Fibroblast of the conjunctiva (primary cell): ENCODE measurements at regions not wholly inside any gene's neighbourhood (a gene's known extent, or its start where the extent isn't known, plus 50 kb on each side); places are given as distances from the start of the nearest gene placed in this dataset.
A peak's percentile ranks its signal among the peaks of the same experiment; 100 is the strongest.

Experiments used
- DNase-seq: peaks from one replicate; pipeline ENCODE4 v3.0.0-alpha.2; 2010; ENCODE audit warnings: low read depth

DNA sequence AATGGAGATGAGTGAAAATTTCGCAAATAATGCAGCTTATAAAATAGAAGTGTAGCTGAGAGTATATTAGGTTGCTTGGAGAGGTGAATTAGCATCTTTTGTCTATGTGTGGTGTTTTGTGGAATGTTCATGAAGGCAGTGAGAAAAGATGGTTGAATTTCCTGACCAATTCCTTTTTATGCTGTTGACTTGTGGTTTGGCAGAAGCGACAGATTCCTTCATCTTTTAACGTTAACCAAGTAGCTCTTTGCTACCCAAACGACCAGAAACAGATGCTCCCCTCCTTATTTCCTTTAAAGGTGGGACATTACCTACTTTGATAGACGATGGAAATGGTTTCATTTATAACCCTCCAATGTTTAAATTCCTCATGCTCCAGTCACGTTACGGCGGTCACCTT is 390.5 kb downstream of the QKI start:
- no peak for DNase-seq

DNA sequence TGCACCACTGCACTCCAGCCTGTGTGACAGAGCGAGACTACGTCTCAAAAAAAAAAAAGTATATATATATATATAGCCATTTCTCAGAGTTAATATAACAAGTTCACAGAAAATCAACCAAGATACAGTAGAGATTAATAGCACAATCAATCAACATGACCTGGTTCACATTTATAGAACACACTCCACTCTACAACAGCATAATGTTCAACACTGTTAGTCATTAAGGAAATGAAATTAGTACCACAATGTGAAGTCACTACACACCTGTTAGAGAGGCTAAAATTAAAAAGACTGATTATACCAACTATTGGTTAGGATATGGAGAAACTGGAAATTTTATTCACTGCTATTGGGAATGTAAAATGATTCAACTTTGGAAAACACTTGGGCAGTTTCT is 387.7 kb downstream of the QKI start:
- no peak for DNase-seq

DNA sequence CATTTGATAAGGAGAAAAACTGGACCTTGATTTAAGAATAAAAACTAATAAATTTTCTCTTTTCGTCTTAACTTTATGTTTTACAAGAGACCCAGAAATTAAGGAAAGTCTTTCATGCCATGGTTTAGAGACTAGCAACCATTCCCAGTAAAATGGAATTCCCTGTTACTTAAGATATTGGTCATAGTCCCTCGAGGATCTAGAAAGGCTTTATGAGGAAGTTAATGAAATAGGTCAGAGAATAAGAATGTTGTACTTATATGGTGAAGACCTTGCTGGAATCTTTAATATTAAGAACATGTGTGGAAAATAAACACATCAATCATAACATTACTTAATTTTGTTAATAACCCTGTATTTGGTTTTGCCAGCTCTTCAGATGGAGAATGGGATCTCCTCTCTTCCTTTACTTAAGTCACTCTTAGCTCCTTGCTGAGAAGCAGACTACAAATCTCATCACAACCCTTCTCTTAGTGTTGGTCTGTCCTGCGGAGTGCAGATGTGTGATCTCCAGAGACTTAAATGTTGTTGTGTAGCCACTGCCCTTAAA is 382.9 kb downstream of the QKI start:
- DNase-seq, result no peak

DNA sequence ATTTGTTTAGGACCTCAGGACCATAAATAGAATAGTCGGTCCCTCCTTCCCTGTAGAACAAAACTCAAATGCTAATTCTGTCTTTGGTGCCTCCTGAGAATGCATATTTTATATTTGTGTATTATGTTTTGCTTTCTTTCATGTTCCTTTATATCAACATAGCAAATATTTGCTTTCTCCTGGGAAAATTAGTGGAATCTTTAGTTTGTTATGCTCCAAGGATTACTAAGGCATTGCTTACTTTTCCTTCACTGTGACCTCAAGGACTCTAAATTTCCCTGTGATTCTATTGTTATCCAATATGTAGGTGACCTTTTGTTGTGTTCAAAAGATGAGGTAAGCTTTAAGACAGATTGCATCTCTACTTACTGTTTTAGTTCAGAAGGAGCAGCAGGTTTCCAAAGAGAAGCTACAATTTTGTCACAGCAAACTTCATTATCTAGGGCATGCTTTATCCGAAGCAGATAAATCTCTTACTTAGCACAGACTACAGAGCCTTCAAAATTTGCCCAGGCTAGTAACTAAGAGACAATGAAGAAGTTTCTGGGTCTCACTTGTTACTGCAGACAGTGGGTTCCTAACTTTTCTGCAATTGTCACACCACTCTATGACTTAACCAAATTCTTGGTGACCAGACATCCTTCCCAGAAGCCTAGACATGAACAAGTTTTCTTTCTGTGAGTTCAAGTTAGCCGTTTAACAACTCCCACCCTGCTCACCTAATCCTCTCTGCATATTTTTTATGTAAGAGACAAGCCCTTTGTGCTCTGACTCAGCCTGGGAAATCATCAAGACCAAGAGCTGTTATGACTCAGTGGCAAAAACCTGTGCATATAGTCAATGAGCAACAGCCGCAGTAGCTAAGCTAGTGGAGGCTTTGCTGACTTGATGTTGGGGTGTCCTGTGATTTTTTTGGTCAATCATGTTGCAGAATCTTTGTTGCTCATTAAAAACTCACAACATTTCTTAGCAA is 378.8 kb downstream of the QKI start:
- peak; percentile 35 for DNase-seq

DNA sequence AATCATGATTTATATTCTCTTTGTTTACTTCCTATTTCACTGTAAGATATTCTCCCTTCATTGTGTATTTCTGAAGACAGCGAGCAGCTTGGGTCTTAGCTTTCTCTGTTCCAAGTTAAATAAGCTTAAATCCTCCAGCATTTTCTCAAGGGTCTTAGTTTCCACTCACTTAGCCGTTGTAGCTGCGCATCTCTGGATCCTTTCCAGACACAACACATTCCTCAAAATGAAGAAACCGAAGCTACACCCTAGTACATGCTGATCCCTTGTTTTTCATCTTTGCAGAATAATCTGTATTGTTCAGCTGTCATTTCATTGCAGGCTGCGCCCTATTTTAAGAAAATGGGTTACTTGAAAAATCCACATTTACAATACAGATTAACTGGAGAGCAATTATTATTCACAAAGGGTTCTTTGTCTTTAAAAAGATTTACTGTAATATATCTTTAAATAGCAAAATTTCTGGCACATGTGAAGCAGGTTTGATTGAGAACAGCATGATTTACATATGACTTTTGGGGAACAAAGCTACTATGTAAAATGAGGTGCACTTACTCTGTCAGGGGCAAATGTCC is 375.8 kb downstream of the QKI start:
- DNase-seq, result peak; percentile 82

DNA sequence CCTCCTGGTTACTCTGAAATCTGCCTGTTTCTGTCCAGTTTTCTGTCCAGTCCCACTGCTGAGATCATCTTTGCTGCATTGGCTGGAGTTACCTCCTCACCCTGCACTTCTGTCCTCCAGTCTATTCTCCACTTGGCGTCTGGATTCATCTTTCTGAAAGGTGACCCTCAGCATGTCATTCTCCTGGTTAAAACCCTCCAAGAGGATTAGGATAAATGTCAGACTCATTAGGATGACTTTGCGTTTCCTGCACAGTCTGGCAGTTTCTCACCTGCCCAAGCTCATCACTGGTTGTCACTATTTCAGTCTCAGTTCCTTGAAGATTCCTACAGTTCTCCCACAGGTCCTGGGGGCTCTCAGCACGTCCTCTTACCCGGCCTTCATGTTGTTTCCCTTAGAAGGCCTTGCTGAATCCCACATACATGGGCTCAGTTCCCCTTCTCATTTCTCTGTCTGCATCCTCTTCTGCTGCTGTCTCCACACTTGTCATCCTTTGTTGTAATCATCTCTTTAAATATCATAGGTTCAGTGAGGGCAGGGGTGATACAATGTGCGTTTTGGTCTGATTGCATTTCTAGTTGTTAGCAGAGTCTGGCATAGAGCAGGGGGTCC is 374.8 kb downstream of the QKI start:
- DNase-seq, result no peak

DNA sequence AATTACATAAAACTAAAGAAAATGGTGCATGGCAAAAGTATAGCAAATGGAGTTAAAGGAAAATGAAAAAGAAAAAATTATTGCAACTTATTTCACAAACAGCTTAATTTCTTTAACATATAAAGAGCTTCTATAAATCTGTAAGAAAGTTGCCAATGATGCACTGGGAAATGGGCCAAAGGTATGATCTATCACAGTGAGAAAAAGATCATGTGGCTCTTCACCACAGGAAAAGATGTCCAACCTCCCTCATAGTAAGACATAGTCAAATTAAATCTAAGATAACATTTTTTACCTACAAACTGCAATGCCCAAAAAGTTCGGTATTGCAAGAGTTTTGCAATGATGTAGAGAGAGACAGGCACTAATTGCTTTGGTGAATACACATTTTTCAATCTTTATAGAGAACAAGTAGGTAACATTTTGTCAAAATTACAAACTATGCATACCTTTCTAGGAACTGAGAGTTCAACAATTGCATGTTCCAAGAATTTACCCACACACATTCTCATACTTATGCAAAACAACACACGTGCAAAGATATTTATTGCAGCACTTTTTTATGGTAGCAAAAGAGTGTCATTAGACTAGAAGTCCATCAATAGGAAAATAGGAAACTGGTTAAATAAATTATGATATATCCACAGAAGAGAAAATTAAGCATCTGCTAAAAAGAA is 372.6 kb downstream of the QKI start:
- DNase-seq, result no peak

DNA sequence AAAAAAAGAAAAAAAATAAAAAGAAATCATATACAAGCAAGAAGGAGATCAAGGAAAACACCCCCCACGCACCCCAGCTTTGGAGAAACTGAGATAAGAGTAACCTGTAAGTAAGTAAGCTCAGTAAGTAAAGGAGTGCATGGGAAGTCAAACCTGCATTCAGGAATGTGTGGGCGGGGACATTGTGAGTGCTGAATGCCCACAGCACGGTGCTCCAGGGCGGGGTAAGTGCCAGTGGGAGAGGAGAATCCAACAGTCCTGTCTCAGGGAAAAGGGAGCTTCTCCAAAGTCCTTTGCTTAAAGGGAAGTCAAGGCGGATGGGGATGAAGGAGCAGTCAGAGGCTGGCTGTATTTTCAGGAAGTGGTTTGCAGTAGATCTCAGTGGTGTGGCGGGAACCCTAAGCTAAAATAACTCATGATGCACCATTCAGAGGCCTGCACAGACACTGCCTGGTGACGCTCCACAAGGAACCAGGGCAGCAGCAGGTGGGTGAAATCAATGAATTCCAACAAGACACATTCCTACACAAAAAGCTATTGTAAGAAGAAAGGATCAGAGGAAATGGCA is 368.0 kb downstream of the QKI start:
- no peak for DNase-seq

DNA sequence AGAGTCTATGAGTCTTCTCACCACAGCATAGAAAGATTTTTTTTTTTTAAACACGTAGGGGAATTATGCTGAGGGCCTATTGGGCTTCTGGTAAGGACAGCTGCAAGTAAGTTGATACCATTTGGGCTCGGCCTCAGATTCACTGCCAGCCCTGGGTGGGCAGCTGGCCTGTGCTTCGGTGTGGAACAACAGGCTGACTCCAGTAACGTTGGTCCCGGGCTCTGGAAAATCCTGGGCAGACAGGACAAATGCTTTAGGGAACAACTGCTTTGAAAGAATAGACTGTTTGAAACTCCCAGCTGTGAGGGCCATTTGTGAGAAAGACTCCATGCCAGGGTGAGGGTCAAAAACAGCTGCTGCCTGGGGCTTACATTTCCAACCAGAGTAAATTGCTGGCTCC is 366.5 kb downstream of the QKI start:
- DNase-seq, result peak; percentile 30

DNA sequence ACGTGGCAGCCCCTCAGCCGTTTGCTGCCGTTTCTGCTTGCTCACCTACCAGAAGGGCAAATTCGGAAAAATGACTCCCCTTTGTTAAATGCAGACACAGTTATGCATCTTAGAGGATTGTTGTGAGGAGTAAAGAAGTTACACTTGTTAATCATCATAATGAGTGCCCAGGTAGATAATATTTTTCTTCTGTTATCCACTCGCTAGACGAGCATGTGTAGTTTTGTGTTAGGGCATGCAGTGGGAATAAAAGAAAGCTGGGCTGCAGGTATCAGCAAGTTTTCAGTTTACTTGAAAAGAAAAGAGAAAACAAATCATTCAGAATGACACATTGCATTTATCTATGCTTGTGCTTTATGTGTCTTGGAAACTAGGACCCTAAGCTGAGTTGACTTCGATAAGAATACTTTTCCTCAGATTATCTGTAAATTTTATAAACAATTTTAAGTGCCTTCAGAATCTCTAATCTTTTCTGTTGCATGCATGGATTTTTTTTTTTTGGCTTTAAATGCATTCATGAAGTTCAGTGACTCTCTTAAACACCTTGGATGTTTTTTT is 365.3 kb downstream of the QKI start:
- no peak for DNase-seq

DNA sequence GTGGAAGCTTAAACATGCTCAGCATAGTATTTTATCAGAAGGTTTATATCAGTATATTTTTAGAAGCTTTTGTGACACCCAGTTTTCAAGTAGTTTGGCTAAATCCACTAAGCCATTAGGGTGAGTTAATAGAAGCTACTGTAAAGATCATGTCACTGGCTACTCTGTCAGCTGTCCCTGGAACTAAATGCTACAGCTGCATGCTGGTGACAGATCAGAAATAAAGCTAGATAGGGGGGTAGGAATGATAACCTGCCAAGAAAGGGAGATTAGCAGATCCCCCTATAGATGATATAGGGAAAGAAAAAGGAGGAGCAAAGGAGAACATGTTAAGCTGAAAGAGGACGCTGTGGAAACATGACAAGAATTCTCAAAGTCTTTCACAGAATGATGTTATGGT is 363.2 kb downstream of the QKI start:
- no peak for DNase-seq

DNA sequence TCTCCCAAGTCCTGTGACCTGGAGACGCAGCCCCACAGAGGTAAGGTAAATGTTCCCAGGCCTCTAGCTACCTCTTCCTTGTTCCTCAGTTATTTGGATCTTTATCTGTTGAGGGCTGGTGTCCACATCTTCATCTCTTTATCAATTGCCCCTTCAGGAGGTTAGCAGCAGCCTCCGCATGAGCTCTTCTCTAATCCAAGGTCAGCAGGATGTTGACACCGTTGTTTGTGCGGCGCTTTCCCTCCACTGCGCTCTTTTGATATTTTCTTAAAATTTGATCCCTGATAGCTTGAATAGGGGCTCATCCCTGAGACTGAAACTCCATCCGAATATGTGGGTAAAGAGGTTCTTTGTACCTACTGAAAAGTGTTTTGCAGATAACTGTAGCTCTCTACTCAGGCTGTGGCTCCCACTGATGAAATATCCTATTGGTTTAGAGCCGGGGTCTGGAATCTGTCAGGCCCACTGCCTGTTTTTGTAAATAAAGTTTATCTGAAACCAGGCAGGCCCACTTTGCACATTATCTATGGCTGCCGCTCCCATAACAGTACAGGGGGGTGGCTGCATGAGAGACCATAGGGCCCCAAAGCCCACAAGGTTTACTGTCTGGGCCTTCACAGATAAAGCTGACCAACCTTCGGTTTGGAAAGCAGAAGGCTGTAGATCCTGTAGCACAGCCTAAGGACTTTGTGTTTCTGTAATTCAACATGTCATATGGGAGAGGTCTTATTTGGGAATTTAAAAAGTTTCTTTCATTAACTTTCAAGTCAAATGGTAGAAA is 362.6 kb downstream of the QKI start:
- DNase-seq, result no peak

DNA sequence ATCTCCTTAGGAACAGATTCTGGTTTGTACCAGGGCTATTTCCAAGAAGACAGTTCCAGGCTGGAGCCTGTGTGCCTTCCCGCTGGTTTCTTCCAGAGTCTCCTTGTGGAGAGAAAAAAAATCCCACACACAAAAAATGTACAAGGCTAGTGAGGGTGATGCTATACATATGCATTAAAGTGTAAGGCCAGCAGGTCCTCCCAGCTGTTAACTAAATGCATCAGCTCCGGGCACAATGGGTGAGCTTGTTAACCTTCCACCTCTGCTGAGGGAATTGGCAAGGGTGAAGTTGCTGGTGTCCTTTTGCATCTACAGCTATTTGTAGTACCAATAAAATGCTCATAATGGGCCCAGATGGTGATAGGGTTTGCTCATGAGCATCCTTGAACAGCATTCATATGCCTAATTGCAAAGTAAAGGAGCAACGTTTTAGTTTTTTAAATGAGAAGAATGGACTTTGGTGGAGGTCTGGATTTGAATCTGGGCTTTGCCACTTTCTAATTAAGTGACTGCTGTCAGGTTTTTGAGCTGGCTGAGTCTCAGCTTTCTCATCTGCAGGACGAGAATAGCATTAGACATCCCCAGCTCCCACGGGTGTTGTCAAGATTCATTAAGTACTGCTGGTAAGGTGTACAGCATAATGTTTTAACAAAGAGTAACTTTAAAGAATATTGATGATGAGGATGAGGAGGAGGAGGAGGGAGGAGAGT is 361.8 kb downstream of the QKI start:
- DNase-seq, result no peak

DNA sequence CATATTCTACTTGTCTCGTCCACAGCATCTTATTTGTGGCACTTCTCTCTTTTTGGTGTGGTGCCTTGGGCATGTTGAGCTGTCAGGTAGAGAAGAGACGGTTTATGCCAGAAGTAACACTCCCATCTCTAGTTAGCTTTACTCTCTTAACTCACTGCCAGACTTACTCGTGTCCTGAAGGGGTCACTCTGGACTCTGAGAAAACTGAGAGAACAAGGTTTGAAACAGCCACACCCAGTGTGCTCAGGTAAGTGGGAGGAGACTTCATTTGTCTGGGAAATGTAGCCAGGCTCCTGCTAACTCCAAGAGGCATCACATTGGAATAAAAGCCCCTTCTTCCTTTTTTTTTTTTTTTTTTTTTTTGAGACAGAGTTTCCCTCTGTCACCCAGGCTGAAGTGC is 360.8 kb downstream of the QKI start:
- DNase-seq, result no peak

DNA sequence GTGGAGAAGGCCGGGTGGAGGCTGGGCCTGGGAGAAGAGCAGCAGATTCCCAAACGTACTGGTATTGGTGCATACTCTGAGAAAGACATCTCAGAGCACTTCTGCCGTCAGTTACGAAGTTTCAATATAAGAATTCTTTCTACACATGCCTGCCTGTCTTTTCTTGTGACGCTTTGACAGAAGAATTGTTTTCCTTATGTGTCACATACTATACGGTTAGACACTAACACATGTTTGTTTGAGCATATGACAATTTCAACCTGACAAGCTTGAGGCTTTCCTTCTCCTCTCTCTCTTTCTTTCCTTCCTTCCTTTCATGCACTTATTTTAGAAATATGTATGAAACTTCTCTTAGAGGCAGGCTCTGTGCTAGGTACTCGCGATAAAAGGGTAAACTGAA is 360.0 kb downstream of the QKI start:
- DNase-seq, result no peak

DNA sequence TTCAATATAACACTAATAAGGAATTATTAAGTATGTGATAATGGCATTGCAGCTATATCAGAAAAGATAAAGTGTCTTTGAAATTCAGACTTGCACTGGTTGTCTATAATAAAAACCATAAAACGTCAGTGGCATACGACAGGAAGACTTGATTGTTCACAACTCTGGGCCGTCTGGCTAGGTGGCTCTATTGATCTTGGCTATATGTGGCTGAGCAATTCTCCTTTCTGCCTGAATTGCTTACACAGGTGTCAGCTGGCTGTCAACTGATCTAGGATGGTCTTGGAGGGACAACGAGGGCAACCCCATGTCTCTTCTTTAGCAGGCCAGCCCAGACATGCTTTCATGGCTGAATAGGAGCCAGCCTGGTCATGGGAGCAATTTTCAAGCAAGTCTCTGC is 359.1 kb downstream of the QKI start:
- no peak for DNase-seq

DNA sequence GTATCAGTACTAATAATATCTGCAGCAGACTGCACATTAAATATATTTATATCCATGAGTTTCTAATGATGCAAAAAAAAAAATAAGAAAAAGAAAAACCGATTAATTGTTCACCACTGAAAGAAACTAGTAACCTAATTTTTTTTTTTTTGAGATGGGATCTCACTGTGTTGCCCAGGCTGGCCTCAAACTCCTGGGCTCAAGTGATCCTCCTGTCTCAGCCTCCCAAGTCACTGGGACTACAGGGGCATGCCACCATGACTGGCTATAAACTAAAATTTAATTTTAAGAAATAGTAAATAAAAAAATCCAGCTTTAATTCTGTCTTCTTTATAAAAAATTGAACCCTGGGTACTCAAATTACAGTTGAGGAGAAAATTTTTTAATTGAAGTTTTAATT is 358.2 kb downstream of the QKI start:
- DNase-seq, result no peak

DNA sequence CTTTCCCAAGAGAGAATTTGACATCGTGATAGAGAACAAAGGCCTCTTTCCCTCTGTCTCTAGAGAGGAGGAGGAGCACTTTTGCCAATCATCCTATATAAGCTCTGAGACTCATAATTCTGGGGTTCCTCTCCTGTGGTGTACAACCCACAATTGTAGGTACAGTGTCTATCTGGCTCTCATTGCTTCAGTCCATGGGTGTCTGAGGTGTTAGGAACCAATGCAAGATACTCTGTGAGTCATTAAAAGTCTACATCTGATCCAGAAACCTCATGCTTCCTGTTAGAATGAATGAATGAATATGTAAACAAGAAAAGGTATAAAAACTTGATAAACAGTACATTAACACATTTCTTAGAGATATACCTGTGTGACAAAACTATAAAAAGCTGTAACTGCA is 356.7 kb downstream of the QKI start:
- DNase-seq, result no peak

DNA sequence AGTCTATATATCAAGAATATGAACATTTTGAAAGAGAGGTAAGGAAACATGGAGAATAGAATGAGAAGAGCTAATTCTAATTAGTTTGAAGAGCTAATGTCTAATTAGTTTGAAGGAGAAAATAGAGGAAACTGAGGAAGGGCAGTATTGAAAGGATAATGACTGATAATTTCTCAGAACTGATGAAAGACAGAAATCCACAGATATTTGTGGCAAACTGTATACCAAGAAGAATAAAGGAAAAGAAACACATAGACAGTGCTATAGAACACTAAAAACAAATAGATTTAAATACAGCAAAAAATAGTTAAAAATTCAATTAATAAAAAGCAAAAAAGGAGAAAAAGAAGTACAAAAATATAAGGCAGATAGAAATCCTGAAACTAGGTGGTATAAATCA is 354.4 kb downstream of the QKI start:
- no peak for DNase-seq

DNA sequence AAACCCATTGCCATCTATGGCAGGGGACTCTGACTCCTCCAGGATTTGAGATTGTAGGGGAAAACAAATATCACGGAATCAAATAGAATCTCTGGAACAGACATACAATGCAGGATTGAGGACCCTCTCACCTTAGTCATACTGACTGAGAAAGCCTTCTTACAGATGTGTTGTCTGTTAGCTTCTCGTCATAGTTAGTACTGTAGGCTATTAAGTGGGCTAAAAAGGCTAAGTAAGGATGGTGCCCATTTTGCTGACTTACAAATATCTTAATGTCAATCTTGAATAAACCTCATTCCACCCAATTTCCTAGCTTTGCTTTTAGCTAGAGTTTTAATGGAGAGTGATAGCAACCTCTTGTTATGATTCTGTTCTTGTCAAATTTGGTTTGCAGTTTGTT is 352.4 kb downstream of the QKI start:
- DNase-seq, result no peak
